Astrocyte (in vitro differentiated cells and primary cell): ENCODE measurements at regions not wholly inside any gene's neighbourhood (a gene's known extent, or its start where the extent isn't known, plus 50 kb on each side); places are given as distances from the start of the nearest gene placed in this dataset.

Experiments
- EZH2 ChIP-seq: IDR thresholded peaks from 2 replicates; pipeline ENCODE4 v1.6.1; 2012; ENCODE audit warnings: mild to moderate bottlenecking, low read length, inconsistent platforms; ENCODE audit not compliant: insufficient read depth
- TF ChIP-seq, protein P1 (sequence below): IDR thresholded peaks from 2 replicates; pipeline ENCODE4 v1.5.1; 2011; ENCODE audit warnings: low read depth, mild to moderate bottlenecking, inconsistent platforms, low read length, moderate library complexity; ENCODE audit not compliant: insufficient read depth

- TF ChIP-seq, protein P1, sequence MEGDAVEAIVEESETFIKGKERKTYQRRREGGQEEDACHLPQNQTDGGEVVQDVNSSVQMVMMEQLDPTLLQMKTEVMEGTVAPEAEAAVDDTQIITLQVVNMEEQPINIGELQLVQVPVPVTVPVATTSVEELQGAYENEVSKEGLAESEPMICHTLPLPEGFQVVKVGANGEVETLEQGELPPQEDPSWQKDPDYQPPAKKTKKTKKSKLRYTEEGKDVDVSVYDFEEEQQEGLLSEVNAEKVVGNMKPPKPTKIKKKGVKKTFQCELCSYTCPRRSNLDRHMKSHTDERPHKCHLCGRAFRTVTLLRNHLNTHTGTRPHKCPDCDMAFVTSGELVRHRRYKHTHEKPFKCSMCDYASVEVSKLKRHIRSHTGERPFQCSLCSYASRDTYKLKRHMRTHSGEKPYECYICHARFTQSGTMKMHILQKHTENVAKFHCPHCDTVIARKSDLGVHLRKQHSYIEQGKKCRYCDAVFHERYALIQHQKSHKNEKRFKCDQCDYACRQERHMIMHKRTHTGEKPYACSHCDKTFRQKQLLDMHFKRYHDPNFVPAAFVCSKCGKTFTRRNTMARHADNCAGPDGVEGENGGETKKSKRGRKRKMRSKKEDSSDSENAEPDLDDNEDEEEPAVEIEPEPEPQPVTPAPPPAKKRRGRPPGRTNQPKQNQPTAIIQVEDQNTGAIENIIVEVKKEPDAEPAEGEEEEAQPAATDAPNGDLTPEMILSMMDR, result no peak
- no peak for TF ChIP-seq EZH2
These were observed 1333.4 kb downstream of the ADGRL3 start for GRCh38 chr4:62533573-62533972.
